RPMI8226 (cell line): ENCODE measurements at regions not wholly inside any gene's neighbourhood (a gene's known extent, or its start where the extent isn't known, plus 50 kb on each side); places are given as distances from the start of the nearest gene placed in this dataset.

ENCODE experiments used
- DNase-seq: peaks from one replicate; pipeline ENCODE4 v3.0.0-alpha.2; 2015

DNA sequence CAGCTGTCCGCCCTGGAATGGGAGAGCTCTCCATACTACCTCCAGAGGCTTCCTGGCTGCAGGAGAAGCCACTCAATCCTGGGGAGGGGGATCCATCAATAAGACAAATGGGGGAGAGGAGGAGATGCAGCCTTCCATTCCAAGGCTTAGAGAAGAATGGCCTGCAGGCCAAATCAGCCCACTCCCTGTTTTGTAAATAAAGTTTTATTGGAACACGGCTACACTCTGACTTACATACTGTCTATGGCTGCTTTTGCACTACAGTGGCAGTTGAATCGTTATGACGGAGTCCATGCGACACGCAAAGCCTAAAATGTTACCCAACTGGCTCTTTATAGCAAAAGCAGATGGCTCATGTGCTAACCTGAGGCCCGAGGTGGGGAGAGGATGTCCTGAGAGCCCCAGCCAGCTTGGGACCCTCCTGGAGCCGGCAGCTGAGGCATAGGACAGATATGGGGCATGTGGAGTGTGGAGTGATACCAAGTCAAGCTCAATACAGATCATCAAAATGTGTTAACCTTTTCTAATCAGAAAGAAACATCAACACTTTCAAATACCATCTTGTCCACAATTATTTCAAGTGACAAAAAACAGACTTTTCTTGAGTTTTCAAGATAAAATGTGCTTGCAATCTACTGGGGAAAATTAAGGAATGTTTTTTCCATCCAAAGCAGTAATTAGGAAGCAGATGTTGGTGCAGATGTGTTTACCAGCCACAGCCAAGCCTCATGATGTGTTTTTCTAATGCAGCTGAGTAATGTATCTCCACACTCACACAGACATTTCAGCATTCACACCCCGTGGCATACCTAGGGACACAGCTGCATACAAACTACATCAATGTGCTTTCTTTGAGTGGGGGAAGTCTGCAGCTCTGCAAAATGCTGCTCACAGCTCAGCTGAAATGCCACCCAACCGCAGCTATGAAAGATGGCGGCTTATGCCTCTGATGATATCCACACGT lies 181.6 kb downstream of the SHANK2 start:
- DNase-seq: peak; percentile 36

- DNase-seq: no peak
Observed at GRCh38 chr11:71068963-71069362, 183.4 kb downstream of the SHANK2 start.

DNA sequence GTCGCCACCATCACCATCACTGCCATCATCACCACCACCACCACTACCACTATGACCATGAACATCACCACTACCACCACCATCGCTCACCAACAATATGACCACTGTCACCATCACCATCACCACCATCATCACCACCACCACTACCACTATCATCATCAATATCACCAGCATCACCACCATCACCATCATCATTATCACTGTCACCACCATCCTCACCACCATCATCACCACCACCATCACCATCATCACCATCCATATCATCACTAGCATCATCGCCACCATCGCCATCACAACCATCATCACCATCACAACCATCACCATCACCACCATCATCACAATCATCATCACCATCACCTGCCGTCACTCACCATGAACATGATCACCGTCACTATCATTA lies 184.6 kb downstream of the SHANK2 start:
- DNase-seq: no peak

GRCh38 chr11:71066311-71066710 lies 186.1 kb downstream of the SHANK2 start:
- DNase-seq: no peak

DNA sequence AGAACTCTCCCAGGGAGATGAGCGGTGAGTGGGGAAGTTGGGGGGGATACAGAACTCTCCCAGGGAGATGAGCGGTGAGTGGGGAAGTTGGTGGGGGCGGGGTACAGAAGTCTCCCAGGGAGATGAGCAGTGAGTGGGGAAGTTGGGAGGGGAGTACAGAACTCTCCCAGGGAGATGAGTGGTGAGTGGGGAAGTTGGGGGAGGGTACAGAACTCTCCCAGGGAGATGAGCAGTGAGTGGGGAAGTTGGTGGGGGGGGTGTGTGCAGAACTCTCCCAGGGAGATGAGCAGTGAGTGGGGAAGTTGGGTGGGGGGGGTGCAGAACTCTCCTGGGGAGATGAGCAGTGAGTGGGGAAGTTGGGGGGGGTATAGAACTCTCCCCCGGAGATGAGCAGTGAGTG lies 186.5 kb downstream of the SHANK2 start:
- no peak for DNase-seq

DNA sequence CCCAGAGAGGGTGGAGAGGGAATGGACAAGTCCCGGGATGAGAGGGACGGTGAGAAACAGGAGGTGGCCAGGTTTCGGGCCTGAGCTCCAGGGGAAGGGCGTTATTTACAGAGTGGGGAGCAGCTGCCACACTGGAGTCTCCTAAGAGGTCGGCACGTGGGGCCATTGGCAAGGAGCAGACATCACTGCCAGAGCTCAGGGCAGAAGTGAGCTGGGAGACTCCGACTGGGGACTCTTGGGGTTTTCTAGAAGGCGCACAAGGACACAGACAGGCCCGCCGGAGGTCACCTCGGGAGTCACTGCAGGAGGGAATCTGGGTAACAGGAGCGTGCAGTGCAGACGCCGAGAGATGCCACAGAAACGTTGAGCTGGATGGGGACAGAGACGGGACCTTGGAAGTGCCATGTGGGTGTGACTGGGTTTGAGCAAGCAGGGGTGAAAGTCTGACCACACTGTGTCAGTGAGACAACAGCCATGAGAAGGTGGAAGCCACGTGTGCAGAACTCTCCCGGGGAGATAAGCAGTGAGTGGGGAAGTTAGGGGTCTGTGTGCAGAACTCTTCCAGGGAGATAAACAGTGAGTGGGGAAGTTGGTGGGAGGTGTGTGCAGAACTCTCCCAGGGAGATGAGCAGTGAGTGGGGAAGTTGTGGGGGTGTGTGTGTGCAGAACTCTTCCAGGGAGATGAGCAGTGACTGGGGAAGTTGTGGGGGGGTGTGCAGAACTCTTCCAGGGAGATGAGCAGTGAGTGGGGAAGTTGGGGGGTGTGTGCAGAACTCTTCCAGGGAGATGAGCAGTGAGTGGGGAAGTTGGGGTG lies 187.5 kb downstream of the SHANK2 start:
- DNase-seq: no peak

DNA sequence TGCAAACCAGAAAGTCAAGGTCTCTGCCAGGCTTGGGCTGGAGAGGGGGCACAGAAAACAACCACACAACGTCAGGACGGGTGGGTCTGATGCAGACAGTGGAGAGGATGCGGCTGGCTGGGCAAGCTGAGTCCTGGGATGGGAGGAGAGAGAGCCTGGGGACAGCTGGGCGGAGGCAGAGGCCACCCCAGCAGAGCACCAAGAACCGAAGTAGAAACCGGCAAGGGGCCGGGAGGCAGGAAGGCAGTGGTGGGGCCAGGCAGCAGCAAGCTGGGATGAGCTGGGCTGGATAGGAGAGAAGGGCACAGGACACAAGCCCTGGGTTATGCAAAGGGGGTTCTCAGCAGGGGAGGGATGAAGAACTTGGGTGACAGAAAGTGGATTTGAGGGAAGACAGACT lies 188.2 kb downstream of the SHANK2 start:
- no peak for DNase-seq

DNA sequence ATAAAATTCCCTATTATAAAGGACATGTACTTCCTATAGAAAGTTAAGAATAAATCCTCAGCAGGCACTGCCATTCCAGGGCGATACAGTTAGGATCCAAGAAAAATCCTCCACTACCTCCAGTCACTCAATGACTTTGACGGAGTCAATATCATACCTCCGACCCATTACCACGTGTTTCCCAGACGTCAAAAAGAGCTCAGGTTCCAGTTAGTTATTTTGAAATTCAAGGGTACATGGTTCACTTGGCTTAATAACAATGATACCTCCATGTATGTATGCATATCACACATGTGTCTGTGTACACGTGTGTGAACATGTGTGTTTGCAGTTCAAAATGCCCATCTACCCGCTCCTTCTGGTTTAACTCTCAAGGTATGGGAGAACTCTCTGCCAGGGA lies 189.2 kb downstream of the SHANK2 start:
- no peak for DNase-seq

DNA sequence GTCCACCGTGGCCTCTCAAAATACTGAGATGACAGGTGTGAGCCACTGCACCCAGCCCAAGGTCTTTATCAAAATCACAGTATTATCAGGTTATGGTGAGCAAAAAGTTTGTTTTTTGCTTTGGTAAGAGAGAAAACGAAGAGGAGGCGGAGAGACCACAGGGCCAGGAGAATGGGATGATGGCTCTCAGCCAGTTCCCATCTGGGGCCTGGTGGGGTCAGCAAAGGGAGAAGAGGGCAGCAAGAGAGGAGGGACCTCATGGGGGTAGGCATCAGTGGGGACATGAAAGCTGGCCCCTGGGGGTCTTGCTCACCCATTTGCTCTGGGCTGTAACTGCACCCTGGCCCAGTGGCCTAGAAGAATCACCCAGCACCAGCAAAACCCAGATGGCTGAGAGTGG lies 190.2 kb downstream of the SHANK2 start:
- no peak for DNase-seq

DNA sequence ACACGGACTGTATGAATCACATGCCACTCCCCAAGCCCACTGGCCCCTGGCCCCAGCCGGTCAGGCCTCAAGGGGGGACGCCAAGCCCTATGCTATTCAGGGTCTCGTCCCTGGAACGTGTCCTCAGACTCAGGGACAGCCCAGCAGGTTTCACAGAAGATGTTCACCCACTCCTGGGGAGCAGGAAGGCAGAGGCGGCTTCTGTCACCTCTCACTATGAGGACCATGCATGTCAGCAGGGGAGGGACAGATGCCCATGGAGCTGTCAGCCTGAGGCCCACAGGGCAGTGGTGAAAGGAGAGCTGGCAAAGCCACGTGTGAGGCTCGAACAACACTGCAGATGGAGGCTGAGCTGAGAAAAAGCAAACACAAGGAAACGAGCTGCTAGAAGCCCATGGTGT lies 192.0 kb downstream of the SHANK2 start:
- DNase-seq: no peak

DNA sequence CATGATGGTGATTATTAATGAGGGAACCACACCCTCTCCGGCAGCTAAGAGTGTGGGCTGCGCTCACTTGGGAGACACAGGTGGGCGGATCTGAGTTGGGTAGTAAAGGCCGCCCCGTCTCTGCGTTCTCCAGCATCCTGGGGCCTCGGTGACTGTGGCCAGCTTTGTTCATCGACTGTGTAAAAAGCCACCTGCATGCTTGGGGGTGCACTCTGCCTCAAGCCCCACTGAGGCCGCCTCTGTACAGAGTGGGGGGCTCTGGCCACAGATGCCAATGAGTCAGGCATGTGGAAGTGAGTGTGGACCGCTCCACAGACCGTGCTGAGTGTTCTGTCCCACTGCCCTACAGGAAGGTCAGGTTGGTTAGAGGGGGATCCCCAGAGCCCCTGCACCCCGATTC lies 192.7 kb downstream of the SHANK2 start:
- no peak for DNase-seq

DNA sequence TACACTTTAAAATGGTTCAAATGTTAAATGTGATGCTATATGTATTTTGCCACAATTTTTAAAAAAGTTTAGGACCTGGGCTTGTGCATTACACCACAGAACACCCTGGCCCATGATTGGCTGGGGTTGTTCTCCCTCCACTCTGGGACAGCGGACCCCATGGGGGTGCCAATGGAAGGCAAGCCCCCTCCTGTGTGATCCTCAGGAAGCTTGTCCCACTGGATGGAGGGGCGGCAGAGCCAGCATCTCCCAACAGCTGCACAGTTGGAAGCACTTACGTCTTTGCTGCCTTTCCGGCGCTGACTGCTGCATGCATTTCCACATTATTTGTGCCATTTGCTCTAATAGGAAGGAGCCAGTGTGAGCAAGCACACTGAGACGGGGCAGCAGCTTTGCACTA lies 196.5 kb downstream of the SHANK2 start:
- DNase-seq: no peak
